GM12891 (cell line): ENCODE measurements at regions not wholly inside any gene's neighbourhood (a gene's known extent, or its start where the extent isn't known, plus 50 kb on each side); places are given as distances from the start of the nearest gene placed in this dataset.

Experiments
- PAX5 ChIP-seq: IDR thresholded peaks from 2 replicates; pipeline ENCODE4 v1.6.1; 2011; ENCODE audit warnings: low read length, moderate library complexity, mild to moderate bottlenecking; ENCODE audit not compliant: insufficient read depth, severe bottlenecking
- POLR2A ChIP-seq: IDR thresholded peaks from 2 replicates; pipeline ENCODE4 v1.6.1; 2011; ENCODE audit warnings: low read depth, low read length, control low read depth
- POLR2AphosphoS5 ChIP-seq: IDR thresholded peaks from 2 replicates; pipeline ENCODE4 v1.6.1; 2011; ENCODE audit warnings: low read depth, low read length, control low read depth
- POU2F2 ChIP-seq: IDR thresholded peaks from 2 replicates; pipeline ENCODE4 v1.6.1; 2011; ENCODE audit warnings: low read depth, mild to moderate bottlenecking, control low read depth, low read length, moderate library complexity
- SPI1 ChIP-seq: IDR thresholded peaks from 2 replicates; pipeline ENCODE4 v1.6.1; 2011; ENCODE audit warnings: low read depth, low read length, control low read depth
- TAF1 ChIP-seq: IDR thresholded peaks from 2 replicates; pipeline ENCODE4 v1.6.1; 2011; ENCODE audit warnings: low read depth, low read length, control low read depth

DNA sequence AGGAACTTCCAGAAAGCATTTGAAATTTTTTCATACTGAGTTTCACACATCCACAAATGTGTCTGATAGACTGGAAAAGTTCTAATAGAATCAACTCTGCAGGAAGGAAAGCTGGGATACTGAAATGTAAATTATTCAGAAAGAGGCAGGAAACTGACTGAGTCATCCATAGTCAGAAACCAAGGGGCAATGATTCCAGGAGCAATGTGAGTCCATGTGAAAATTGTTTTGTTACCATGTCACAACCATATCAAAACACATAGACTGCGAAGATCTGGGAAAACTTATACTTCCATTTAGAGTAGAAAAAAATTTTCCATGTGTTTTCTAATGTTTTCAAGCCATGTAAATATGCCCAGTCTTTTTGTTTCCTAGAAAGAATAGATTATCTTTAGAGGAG, 142.3 kb upstream of the TMPRSS15 start:
- TF ChIP-seq POLR2A (no peak), POLR2AphosphoS5 (no peak), TAF1 (no peak), PAX5 (no peak), SPI1 (no peak), POU2F2 (no peak)
